ENCODE measurements at regions not wholly inside any gene's neighbourhood (a gene's known extent, or its start where the extent isn't known, plus 50 kb on each side); places are given as distances from the start of the nearest gene placed in this dataset.

DNA sequence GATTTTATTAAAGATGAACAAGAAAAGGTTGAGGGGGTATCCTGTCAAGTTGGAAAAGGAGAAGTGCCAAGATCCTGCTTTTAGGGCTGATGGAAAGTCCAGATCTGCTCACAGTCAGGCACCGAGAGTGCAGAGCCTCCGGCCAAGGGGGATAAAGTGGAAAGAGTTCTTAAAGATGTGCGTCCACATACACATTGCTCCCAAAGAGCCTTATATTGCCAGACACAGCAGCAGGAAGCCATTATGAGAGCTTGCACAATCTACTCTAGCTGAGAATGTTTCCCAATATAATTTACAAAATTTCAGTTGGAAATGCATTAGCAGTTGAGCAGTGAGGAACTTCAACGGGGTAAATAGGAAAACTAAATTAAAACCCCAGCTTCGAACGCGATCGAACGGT, 95.6 kb downstream of the SALL1 start:
- TF ChIP-seq POLR2AphosphoS5 (IDR thresholded peaks at IDR 0.05; ENCODE audit: low read depth, low read length) (no peak), TAF1 (IDR thresholded peaks at IDR 0.05; ENCODE audit: low read depth, low read length) (no peak), POLR2A (IDR thresholded peaks at IDR 0.05; ENCODE audit: low read depth, low read length) (no peak), POU2F2 (IDR thresholded peaks at IDR 0.05; ENCODE audit: low read depth, low read length) (no peak)
